ENCODE measurements at regions not wholly inside any gene's neighbourhood (a gene's known extent, or its start where the extent isn't known, plus 50 kb on each side); places are given as distances from the start of the nearest gene placed in this dataset.

GRCh38 chr6:74741646-74742045 is 464.2 kb downstream of the COL12A1 start:
- no peak for TF ChIP-seq CTCF (IDR thresholded peaks at IDR 0.05; ENCODE audit: unreplicated experiment)
- POLR2A ChIA-PET, result no interaction called here

GRCh38 chr6:74735304-74735703 is 470.5 kb downstream of the COL12A1 start:
- peak; percentile 89 for DNase-seq (ENCODE audit: unreplicated experiment)
- Mint-ChIP-seq H3K36me3 (ENCODE audit: insufficient read depth, unreplicated experiment) (peaks cover 5% of the 10 kb centered on the region), H3K27me3 (ENCODE audit: insufficient read depth, unreplicated experiment) (no peaks in the 10 kb centered on the region), H3K27ac (ENCODE audit: low read depth, unreplicated experiment) (peak overlapping the region; percentile 74), H3K4me1 (ENCODE audit: insufficient read depth, unreplicated experiment) (peaks cover 28% of the 10 kb centered on the region), H3K9me3 (ENCODE audit: unreplicated experiment) (no peaks in the 10 kb centered on the region), H3K4me3 (ENCODE audit: unreplicated experiment) (no peak overlapping the region)
- TF ChIP-seq CTCF (IDR thresholded peaks at IDR 0.05; ENCODE audit: unreplicated experiment), result no peak
- BruUV-seq (replicated peaks), result no TSS peak
- POLR2A ChIA-PET, result interaction anchor here (1.4 kb wide), 1 partner anchor 14 kb away, joined by 15 read pairs; no protein-coding TSS in a partner anchor
- CTCF ChIA-PET, result no interaction called here
- intact Hi-C loops (cut with micrococcal nuclease), result no loop called here

More at GRCh38 chr6:74741646-74742045, 464.2 kb downstream of the COL12A1 start:
- no peak overlapping the region for H3K4me3 Mint-ChIP-seq (ENCODE audit: unreplicated experiment)
- CTCF ChIA-PET, result no interaction called here
- BruUV-seq (replicated peaks), result no TSS peak
- intact Hi-C loops (cut with micrococcal nuclease), result no loop called here
- DNase-seq (ENCODE audit: unreplicated experiment), result no peak
- H3K27ac Mint-ChIP-seq (ENCODE audit: low read depth, unreplicated experiment), result no peak overlapping the region
- H3K36me3 Mint-ChIP-seq (ENCODE audit: insufficient read depth, unreplicated experiment), result no peaks in the 10 kb centered on the region
- peaks cover 13% of the 10 kb centered on the region for H3K4me1 Mint-ChIP-seq (ENCODE audit: insufficient read depth, unreplicated experiment)
- no peaks in the 10 kb centered on the region for H3K27me3 Mint-ChIP-seq (ENCODE audit: insufficient read depth, unreplicated experiment)
- H3K9me3 Mint-ChIP-seq (ENCODE audit: unreplicated experiment), result no peaks in the 10 kb centered on the region

GRCh38 chr6:74734901-74735300 is 471.0 kb downstream of the COL12A1 start:
- Mint-ChIP-seq H3K27me3 (ENCODE audit: insufficient read depth, unreplicated experiment) (no peaks in the 10 kb centered on the region), H3K36me3 (ENCODE audit: insufficient read depth, unreplicated experiment) (peaks cover 5% of the 10 kb centered on the region), H3K9me3 (ENCODE audit: unreplicated experiment) (no peaks in the 10 kb centered on the region), H3K27ac (ENCODE audit: low read depth, unreplicated experiment) (peak overlapping the region; percentile 74), H3K4me1 (ENCODE audit: insufficient read depth, unreplicated experiment) (peaks cover 28% of the 10 kb centered on the region), H3K4me3 (ENCODE audit: unreplicated experiment) (no peak overlapping the region)
- ChIA-PET CTCF (no interaction called here), POLR2A (interaction anchor here (1.4 kb wide), 1 partner anchor 14 kb away, joined by 15 read pairs; no protein-coding TSS in a partner anchor)
- BruUV-seq (replicated peaks), result no TSS peak
- intact Hi-C loops (cut with micrococcal nuclease), result no loop called here
- DNase-seq (ENCODE audit: unreplicated experiment), result no peak
- TF ChIP-seq CTCF (IDR thresholded peaks at IDR 0.05; ENCODE audit: unreplicated experiment), result no peak

GRCh38 chr6:74733830-74734620 is 471.8 kb downstream of the COL12A1 start:
- BruUV-seq (replicated peaks), result no TSS peak
- intact Hi-C loops (cut with micrococcal nuclease), result no loop called here
- TF ChIP-seq CTCF (IDR thresholded peaks at IDR 0.05; ENCODE audit: unreplicated experiment), result no peak
- Mint-ChIP-seq H3K36me3 (ENCODE audit: insufficient read depth, unreplicated experiment) (peaks cover 5% of the 10 kb centered on the region), H3K27ac (ENCODE audit: low read depth, unreplicated experiment) (peak overlapping the region; percentile 74), H3K4me3 (ENCODE audit: unreplicated experiment) (no peak overlapping the region), H3K4me1 (ENCODE audit: insufficient read depth, unreplicated experiment) (peaks cover 28% of the 10 kb centered on the region), H3K27me3 (ENCODE audit: insufficient read depth, unreplicated experiment) (no peaks in the 10 kb centered on the region), H3K9me3 (ENCODE audit: unreplicated experiment) (no peaks in the 10 kb centered on the region)
- POLR2A ChIA-PET, result interaction anchor here (1.3 kb wide), 1 partner anchor 22 kb away, joined by 3 read pairs; no protein-coding TSS in a partner anchor
- DNase-seq (ENCODE audit: unreplicated experiment), result no peak
- CTCF ChIA-PET, result no interaction called here
